NCI-H2227 (cell line): ENCODE measurements at regions not wholly inside any gene's neighbourhood (a gene's known extent, or its start where the extent isn't known, plus 50 kb on each side); places are given as distances from the start of the nearest gene placed in this dataset.
A peak's percentile ranks its signal among the peaks of the same experiment; 100 is the strongest.
"Not testable (repeated sequence)": the region's sequence is repeated elsewhere in the genome, so short reads cannot be mapped to it uniquely, and the experiment has no call there.

Experiments
- DNase-seq: peaks from one replicate; lab custom pipeline; 2025; ENCODE audit not compliant: unreplicated experiment; lab: John Stamatoyannopoulos, UW

- no peak for DNase-seq
Observed at GRCh38 chr1:219434923-219435297, 178.0 kb downstream of the ZC3H11B start.

- DNase-seq = no peak
Observed at GRCh38 chr1:219434285-219434922, 178.5 kb downstream of the ZC3H11B start.

- DNase-seq = no peak
Observed at GRCh38 chr1:219433496-219434131, 179.3 kb downstream of the ZC3H11B start.

- no peak for DNase-seq
Observed at GRCh38 chr1:219433001-219433400, 179.9 kb downstream of the ZC3H11B start.

GRCh38 chr1:219432191-219432606 lies 180.7 kb downstream of the ZC3H11B start:
- DNase-seq = no peak

- DNase-seq = no peak
Observed at GRCh38 chr1:219430419-219430818, 182.5 kb downstream of the ZC3H11B start.

GRCh38 chr1:219428651-219429050 lies 184.3 kb downstream of the ZC3H11B start:
- no peak for DNase-seq

GRCh38 chr1:219427989-219428388 lies 184.9 kb downstream of the ZC3H11B start:
- no peak for DNase-seq

- DNase-seq = no peak
Observed at GRCh38 chr1:219427403-219427802, 185.5 kb downstream of the ZC3H11B start.

GRCh38 chr1:219422811-219423598 lies 189.9 kb downstream of the ZC3H11B start:
- DNase-seq = no peak

GRCh38 chr1:219420913-219421312 lies 192.0 kb downstream of the ZC3H11B start:
- no peak for DNase-seq

- no peak for DNase-seq
Observed at GRCh38 chr1:219419860-219420259, 193.0 kb downstream of the ZC3H11B start.

GRCh38 chr1:219419065-219419464 lies 193.8 kb downstream of the ZC3H11B start:
- DNase-seq = no peak

- DNase-seq = no peak
Observed at GRCh38 chr1:219417610-219418009, 195.3 kb downstream of the ZC3H11B start.

GRCh38 chr1:219416598-219417238 lies 196.2 kb downstream of the ZC3H11B start:
- DNase-seq = peak; percentile 60

GRCh38 chr1:219415915-219416314 lies 197.0 kb downstream of the ZC3H11B start:
- DNase-seq = no peak

GRCh38 chr1:219415433-219415832 lies 197.5 kb downstream of the ZC3H11B start:
- no peak for DNase-seq

- no peak for DNase-seq
Observed at GRCh38 chr1:219414250-219414649, 198.7 kb downstream of the ZC3H11B start.

GRCh38 chr1:219413536-219413935 lies 199.4 kb downstream of the ZC3H11B start:
- DNase-seq = no peak

- no peak for DNase-seq
Observed at GRCh38 chr1:219412772-219413171, 200.1 kb downstream of the ZC3H11B start.

GRCh38 chr1:219410721-219411120 lies 202.2 kb downstream of the ZC3H11B start:
- DNase-seq = not testable (repeated sequence)
